ENCODE measurements at regions not wholly inside any gene's neighbourhood (a gene's known extent, or its start where the extent isn't known, plus 50 kb on each side); places are given as distances from the start of the nearest gene placed in this dataset.

GRCh38 chr10:52533986-52534385, 219.9 kb downstream of the DKK1 start:
- Histone ChIP-seq H3K9me3 (replicated peaks; ENCODE audit: control insufficient read depth, insufficient read depth, low read length) (no peaks in the 10 kb centered on the region), H3K79me2 (ENCODE audit: control insufficient read depth, insufficient read depth, low read length) (no peaks in the 10 kb centered on the region), H3K27ac (ENCODE audit: insufficient read depth, low read depth, low read length) (no peak overlapping the region), H4K20me1 (replicated peaks; ENCODE audit: control insufficient read depth, extremely low read depth, insufficient read depth, low read length) (no peaks in the 10 kb centered on the region), H3K4me1 (ENCODE audit: control insufficient read depth, extremely low read depth, insufficient read depth, low read length) (peaks cover under 1% of the 10 kb centered on the region), H3K4me2 (ENCODE audit: insufficient read depth, low read length) (no peak overlapping the region), H3K27me3 (ENCODE audit: control insufficient read depth in 2 of 2, insufficient read depth in 2 of 2, low read length in 2 of 2) (no peaks in the 10 kb centered on the region), H3K4me3 (replicated peaks in 1 of 3; ENCODE audit: insufficient read depth in 1 of 3, low read depth in 1 of 3, low read length in 3 of 3) (no peak overlapping the region), H3K9me1 (replicated peaks; ENCODE audit: control insufficient read depth, extremely low read depth, insufficient read depth, low read length) (no peaks in the 10 kb centered on the region), H3K9ac (replicated peaks; ENCODE audit: extremely low read depth, insufficient read depth, low read length) (no peak overlapping the region), H2AFZ (ENCODE audit: low read depth, low read length) (no peak overlapping the region), H3K36me3 (ENCODE audit: control insufficient read depth in 2 of 2, extremely low read depth in 1 of 2, insufficient read depth in 2 of 2, low read length in 2 of 2) (no peaks in the 10 kb centered on the region)
- CTCF ChIA-PET, result interaction anchor here (1.0 kb wide), 1 partner anchor 33 kb away, joined by 3 read pairs; no protein-coding TSS in a partner anchor
- POLR2A ChIA-PET, result no interaction called here
- no peak for DNase-seq (ENCODE audit: low read depth, low spot score)
- dilution Hi-C loops (cut with MboI; ENCODE audit: extremely low pct_ligation_motif_present, low sequenced_read_pairs), result no loop called here
- intact Hi-C loops (cut with micrococcal nuclease), result no loop called here
- BruUV-seq (replicated peaks), result no TSS peak
- FAIRE-seq, result no peak
- no peak for TF ChIP-seq EZH2 (IDR thresholded peaks at IDR 0.05; ENCODE audit: borderline replicate concordance, low read depth, low read length, severe bottlenecking)
- TF ChIP-seq GATA2 (IDR thresholded peaks at IDR 0.05; ENCODE audit: insufficient read depth, insufficient read length, low read depth, low read length), result no peak
- TF ChIP-seq JUN (IDR thresholded peaks at IDR 0.05; ENCODE audit: borderline replicate concordance, insufficient read depth, insufficient read length, low read depth), result no peak
- TF ChIP-seq MYC (IDR thresholded peaks at IDR 0.05; ENCODE audit: low read depth, low read length), result no peak
- no peak for TF ChIP-seq CTCF (IDR thresholded peaks at IDR 0.05; ENCODE audit: extremely low read depth in 1 of 2, insufficient read depth in 1 of 2, low read depth in 1 of 2, low read length in 2 of 2)
- TF ChIP-seq POLR2AphosphoS5 (IDR thresholded peaks at IDR 0.05; ENCODE audit: insufficient read depth, low read depth, low read length), result no peak
- no peak for TF ChIP-seq MAX (IDR thresholded peaks at IDR 0.05; ENCODE audit: insufficient read depth, insufficient read length)
- TF ChIP-seq POLR2A (IDR thresholded peaks at IDR 0.05; ENCODE audit: low read depth, low read length), result no peak
- no peak for TF ChIP-seq FOS (IDR thresholded peaks at IDR 0.05; ENCODE audit: borderline replicate concordance, insufficient read depth, low read length)
